GM12873 (cell line): ENCODE measurements at regions not wholly inside any gene's neighbourhood (a gene's known extent, or its start where the extent isn't known, plus 50 kb on each side); places are given as distances from the start of the nearest gene placed in this dataset.

ENCODE experiments used
- CTCF ChIP-seq: IDR thresholded peaks from 2 replicates; pipeline ENCODE4 v1.5.1; 2012; ENCODE audit warnings: low read depth, mild to moderate bottlenecking, moderate library complexity, low read length, control low read depth; ENCODE audit not compliant: insufficient read depth; ENCODE audit errors: missing control alignments

GRCh38 chr9:40927260-40927631 is 201.2 kb downstream of the FOXD4L6 start:
- no peak for TF ChIP-seq CTCF

- no peak for TF ChIP-seq CTCF
Observed at GRCh38 chr9:40926404-40927259, 201.8 kb downstream of the FOXD4L6 start.

- TF ChIP-seq CTCF, result no peak
Observed at GRCh38 chr9:40925149-40925548, 203.3 kb downstream of the FOXD4L6 start.

- no peak for TF ChIP-seq CTCF
Observed at GRCh38 chr9:40914772-40915659, 213.5 kb downstream of the FOXD4L6 start.

GRCh38 chr9:40913928-40914673 is 214.4 kb downstream of the FOXD4L6 start:
- TF ChIP-seq CTCF, result no peak

DNA sequence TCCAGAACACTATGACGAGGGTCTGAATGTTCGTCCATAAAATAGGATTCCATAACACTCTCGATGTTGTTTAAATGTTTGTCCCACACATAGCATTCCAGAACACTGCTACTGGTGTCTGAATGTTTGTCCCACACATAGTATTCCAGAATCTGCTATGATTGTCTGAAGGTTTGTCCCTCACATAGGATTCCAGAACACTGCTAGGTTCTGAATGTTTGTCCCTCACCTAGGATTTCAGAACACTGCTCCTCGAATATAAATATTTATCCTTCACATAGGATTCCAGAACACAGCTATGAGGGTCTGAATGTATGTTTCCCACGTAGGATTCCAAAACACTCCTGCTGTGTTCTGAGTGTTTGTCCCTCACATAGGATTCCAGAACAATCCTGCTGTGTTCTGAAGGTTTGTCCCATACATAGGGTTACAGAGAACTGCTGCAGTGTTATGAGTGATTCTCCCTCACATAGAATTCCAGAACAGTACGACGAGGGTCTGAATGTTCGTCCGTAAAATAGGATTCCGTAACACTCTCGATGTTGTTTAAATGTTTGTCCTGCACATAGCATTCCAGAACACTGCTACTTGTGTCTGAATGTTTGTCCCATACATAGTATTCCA is 215.3 kb downstream of the FOXD4L6 start:
- TF ChIP-seq CTCF, result no peak
